T-helper 2 cell (primary cell): ENCODE measurements at regions not wholly inside any gene's neighbourhood (a gene's known extent, or its start where the extent isn't known, plus 50 kb on each side); places are given as distances from the start of the nearest gene placed in this dataset.

Experiments
- DNase-seq, 5 experiments: peaks; one replicate each; pipeline versions ENCODE4 v3.0.0 to v3.0.0-alpha.2; 2012 to 2022

DNA sequence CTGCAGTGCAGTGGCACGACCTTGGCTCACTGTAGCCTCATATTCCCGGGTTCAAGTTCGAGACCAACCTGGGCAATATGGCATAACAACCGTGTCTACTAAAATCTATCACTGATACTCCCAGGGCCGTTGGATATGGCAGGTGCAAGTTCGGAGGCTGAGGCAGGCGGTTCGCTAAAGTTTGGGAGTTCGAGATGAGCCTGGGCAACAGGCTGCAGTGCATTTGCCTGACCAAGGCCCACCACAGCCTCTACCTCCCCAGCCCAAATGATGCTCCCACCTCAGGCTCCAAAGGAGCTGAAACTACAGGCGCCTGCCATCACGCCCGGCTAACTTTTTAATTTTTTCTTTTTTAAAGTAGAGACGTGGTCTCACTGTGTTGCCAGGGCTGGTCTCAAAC is 177.1 kb upstream of the ALG10B start:
- DNase-seq: no peak

DNA sequence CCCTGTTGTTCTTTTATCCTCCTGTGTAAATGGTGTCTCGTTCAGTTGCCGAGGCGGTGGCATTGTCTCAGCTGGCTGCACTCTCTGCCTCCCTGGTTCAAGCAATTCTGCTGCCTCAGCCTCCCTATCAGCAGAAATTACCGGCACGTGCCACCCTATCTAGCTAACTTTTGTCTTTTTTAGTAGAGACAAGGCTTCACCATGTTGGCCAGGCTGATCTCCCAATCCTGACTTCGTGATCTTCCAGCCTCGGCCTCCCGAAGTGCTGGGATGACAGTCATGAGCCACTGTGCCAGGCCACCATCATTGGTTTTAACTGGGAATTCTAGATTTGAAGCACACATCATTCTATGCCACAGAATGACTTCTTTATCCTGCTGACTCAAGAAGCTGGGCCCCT is 175.3 kb upstream of the ALG10B start:
- DNase-seq: no peak

DNA sequence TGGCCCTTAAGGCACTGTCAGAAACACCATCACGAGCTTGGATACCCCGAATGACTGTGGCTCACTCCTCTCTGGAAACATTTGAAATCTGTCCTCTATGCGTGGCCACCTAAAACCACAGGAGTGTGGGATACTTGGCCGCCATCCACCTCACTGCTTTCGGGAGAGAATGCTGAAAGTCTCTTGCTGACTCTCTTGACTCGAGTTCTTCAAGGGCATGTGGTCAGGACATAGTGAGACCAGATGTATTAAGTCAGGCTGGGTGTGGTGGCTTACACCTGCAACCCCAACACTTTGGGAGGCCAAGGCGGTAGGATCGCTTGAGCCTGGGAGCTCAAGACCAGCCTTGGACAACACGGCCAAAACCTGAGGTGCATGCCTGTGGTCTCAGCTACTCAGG is 174.7 kb upstream of the ALG10B start:
- DNase-seq: no peak

DNA sequence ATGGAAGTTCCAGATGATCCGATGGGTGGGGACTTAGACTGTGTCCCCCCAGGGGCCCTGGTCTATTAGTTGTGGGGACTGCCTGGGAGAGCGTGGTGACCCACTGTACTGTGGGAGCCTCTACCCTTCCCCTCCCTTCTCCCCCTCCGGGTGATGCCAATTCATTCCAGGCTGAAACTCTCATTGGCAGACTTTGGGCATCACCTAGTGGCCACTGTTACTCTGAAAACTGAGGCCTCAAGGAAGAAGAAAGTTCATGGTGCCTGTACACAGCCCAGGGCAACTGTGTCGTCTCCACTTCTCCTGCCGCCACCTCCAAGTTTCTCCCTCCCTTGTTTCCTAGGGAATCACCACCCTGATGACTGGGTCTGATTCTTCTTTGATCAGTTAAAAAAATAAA is 173.6 kb upstream of the ALG10B start:
- no peak for DNase-seq

DNA sequence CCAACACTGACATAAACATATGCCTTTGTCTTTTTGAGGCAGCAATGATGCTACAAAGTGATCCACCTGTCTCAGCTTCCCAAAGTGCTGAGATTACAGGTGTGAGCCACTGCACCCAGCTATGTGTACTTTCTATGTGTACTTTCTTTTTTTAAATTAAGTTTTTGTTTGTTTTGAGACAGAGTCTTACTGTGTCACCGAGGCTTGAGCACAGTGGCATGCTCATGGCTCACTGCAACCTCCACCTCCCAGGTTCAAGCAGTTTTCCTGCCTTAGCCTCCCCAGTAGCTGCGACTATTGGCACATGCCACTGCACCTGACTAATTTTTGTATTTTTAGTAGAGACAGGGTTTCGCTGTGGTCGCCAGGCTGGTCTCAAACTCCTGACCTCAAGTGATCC is 172.5 kb upstream of the ALG10B start:
- DNase-seq: no peak

DNA sequence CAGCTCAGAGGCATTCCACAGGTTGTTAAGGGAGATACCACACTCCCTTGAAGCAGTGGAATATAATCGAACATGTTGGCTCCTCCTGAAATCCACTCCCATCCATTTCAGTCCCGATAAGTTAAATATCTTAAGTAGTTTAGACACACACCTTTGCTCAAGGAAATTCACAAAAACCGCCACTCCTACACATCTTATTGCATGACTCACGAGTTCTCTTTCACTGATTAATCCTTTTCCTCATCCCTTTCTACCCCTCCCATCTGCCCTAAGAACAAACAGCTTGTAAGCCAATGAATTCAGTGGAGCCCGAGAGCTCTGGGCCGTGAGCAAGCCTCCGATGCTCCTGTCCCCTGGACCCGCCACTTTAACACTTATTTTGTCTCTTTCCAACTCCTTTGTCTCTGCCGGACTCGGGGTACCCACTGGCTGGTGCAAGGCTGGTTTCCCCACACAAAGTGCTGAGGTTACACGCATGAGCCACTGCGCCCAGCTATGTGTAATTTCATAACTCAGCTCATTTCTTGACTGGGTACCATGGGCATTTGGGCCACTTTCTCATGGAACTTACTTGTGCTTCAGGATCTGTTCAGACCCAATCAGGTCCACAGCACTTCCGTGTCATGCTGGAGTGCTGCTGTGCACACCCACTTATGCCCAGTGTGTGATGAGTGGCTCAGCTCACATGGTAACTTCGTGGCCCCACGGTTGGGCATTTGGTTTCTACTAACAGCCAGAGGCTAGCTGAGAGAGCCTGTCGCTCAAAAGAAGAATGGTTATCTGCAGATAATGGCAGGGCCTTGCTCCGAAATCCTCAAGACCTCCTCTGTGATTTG is 171.8 kb upstream of the ALG10B start:
- no peak for DNase-seq

DNA sequence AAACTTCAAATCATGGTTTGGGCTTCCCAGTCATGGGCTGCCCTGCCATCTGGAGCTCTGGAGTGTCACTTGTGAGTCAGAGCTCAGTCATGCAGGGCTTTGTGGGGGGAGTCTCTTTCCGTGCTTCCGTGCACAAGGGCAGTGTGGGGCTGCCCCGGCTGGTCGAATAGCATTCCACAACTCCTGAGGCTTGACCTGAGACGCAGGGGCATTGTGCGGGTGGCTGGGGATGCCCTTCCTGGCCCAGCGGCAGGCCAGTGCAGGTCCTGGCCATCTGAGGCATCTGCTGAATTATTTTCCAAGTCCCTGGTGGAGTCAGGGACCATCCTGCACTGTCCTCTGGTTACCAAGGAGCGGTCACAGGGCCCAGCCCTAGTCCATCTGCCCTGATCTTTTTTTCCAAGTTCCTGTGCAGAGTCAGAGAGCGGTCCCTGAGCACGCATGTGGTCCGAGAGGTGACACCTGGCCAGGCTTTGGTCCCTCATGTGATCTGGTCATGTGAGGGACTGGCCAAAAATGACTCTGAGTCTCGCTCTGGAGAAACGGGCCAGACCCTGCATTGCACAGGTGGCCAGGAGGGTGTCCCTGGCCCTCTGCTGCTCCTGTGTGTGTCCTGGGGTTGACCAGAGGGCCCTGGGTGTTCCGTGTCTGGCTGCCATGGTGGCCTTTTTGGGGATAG is 167.0 kb upstream of the ALG10B start:
- DNase-seq: no peak

DNA sequence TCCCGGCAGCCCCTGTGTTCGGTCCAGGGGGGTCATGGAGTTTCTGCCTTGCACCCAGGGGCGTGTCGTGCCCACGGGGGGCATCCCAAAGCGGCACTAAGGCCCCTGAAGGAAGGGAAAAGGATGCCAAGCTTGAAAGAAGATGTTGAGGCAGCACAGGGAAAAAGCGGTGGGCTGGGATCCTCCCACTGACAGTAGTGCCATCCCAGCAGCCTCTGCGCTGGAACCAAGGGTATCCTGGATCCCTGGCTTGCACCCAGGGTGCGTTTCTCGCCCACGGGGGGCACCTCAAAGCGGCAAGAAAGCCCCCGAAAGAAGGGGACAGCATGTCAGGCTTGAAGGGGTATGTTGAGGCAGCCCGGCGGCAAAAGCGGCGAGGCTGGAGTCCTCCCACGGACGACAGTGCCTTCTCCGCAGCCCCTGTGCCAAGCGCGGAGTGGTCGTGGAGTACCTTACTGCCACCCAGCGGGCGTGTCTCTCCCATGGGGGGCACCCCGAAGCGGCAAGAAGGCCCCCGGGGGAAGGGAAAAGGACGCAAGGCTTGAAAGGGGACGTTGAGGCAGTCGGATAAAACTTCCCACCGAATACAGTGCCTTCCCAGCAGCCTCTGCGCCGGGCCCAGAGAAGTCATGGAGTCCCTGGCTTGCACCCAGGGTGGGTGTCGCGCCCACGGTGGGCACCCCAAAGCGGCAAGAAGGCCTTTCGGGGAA is 164.4 kb upstream of the ALG10B start:
- DNase-seq: no peak

DNA sequence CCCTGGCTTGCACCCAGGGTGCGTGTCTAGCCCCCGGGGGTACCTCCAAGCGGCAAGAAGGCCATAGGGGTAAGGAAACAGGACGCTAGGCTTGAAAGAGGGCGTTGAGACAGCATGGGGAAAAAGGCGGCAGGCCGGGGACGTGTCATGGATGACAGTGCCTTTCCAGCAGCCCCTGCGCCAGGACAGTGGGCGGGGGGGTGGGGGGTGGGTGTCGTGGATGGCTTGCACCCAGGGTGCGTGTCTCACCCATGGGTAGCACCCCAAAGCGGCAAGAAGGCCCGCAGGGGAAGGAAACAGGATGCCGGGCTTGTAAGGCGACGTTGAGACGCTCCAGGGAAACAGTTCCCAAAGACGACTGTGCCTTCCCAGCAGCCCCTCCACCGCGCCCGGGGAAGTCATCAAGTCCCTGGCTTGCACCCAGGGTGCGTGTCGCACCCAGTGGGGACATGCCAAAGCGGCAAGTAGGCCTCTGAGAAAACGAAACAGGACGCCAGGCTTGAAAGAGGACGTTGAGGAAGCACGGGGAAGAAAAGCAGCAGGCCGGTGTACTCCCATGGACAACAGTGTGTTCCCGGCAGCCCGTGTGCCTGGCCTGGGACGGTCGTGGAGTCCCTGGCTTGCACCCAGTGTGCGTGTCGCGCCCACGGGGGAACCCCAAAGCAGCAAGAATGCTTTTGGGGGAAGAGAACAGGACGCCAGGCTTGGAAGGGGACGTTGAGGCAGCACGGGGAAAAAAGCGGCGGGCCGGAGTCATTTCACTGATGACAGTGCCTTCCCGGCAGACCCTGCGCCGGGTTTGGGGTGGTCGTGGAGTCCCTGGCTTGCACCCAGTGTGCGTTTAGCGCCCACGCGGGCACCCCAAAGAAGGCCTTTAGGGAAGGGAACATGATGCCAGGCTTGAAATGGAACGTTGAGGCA is 163.5 kb upstream of the ALG10B start:
- no peak for DNase-seq

DNA sequence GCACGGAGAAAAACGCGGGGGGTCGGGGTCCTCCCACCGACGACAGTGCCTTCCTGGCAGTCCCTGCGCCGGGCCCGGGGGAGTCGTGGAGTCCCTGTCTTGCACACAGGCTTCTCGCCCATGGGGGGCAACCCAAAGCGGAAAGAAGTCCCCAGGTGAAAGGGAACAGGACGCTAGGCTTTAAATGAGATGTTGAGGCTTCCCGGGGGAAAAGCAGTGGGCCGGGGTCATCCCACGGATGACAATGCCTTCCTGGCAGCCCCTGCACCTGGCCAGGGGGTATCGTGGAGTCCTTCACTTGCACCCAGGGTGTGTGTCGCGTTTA is 162.9 kb upstream of the ALG10B start:
- DNase-seq: no peak

DNA sequence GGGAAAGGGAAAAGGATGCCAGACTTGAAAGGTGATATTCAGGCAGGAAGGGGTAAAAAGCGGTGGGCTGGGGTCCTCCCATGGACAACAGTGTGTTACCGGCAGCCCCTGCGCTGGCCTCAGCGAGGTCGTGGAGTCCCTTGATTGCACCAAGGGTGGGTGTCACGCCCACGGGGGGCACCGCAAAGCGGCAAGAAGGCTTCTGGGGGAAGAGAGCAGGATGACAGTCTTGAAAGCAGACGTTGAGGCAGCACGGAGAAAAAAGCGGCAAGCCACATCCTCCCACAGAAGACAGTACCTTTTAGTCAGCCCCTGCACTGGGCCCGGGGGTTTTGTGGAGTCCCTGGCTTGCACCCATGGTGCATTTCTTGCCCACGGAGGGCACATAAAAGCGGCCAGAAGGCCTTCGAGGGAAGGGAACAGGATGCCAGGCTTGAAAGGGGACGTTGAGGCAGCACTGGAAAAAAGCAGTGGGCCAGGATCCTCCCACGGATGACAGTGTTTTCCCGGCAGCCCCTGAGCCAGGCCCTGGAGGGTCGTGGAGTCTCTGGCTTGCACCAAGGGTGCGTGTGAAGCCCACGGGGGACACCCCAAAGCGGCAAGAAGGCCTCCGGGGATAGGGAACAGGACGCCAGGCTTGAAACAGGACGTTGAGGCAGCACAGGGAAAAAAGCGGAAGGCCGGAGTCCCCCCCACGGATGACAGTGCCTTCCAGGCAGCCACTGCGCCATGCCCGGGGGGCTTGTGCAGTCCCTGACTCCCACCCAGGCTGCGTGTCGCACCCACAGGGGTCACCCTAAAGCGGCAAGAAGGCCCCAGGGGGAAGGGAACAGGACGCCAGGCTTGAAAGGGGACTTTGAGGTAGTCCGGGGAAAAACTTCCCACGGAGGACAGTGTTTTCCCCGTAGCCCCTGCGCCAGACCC is 162.2 kb upstream of the ALG10B start:
- no peak for DNase-seq

DNA sequence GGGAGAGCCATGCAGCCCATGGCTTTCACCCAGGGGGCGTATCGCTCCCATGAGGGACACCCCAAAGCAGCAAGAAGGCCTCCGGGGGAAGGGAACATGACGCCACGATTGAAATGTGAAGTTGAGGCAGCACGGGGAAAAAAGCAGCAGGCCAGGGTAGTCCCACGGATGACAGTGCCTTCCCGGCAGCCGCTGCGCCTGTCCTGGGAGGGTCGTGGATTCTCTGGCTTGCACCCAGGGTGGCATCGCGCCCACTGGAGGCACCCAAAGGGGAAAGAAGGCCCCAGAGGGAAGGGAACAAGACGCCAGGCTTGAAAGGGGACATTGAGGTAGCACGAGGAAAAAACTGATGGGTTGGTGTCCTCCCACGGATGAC is 161.6 kb upstream of the ALG10B start:
- DNase-seq: no peak

DNA sequence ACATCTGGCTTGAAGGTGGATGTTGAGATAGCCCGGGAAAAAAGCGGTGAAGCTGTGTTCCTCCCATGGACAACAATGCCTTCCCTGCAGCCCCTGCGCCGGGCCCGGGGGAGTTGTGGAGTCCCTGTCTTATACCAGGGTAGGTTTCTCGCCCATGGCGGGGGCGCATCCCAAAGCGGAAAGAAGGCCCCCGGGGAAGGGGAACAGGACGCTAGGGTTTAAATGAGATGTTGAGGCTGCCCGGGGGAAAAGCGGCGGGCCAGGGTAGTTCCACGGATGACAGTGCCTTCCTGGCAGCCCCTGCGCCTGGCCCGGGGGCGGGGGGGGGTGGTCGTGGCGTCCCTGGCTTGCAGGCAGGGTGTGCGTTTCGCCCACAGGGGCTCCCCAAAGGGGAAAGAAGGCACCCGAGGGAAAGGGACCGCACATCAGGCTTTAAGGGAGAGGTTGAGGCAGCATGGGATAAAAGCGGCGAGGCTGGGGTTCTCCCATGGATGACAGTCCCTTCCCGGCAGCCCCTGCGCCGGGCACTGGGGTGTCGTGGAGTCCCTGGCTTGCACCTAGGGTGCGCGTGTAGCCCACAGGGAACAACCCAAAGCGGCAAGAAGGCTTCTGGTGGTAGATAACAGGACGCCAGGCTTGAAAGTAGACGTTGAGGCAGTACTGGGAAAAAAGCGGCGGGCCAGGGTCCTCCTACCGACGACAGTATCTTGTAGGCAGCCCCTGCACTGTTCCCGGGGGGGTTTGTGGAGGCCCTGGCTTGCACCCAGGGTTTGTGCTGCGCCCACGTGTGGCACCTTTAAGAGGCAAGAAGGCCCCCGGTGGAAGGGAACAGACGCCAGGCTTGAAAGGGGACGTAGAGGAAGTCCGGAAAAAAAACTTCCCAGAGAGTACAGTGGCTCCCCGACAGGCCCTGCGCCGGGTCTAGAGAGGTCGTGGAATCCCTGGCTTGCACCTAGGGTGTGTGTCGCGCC is 160.8 kb upstream of the ALG10B start:
- no peak for DNase-seq

DNA sequence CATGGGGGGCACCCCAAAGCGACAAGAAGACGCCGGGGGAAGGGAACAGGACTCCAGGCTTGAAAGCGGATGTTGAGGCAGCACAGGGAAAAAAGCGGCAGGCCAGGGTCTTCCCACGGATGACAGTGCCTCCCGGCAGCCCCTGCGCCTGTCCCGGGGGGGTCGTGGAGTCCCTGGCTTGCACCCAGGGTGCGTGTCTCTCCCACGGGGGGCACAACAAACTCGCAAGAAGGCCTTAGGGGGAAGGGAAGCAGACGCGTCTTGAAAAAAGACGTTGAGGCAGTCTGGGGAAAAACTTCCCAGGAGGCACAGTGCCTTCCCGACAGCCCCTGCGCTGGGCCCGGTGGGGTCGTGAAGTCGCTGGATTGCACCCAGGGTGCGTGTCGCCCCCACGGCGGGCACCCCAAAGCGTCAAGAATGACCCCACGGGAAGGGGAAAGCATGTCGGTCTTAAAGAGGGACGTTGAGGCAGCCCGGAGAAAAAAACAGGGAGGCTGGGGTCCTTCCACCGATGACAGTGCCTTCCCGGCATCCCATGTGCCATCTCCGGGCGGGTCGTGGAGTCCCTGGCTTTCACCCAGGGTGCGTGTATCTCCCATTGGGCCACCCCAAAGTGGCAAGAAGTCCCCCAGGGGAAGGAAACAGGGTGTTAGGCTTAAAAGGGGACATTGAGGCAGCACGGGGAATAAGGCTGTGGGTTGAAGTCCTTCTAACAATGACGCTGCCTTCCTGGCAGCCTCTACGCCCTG is 159.9 kb upstream of the ALG10B start:
- DNase-seq: no peak

DNA sequence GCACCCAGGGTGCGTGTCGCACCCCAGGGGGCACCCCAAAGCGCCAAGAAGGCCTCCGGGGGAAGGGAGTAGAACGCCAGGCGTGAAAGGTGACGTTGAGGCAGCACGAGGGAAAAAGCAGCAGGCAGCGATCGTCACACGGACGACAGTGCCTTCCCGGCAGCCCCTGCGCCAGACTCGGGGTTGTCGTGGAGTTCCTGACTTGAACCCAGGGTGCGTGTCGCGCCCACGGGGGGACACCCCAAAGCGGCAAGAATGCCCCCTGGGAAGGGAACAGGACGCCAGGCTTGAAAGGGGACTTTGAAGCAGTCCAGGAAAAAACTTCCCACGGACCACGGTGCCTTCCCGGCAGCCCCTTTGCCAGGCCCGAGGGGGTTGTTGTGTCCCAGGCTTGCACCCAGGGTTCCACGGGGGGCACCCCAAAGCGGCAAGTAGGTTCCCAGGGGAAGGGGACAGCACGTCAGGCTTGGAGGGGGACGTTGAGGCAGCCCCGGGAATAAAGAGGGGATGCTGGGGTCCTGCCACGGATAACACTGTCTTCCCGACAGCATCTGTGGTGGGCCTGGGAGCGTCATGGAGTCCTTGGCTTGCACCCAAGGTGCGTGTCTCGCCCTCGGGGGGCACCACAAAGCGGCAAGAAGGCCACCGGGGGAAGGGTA is 159.2 kb upstream of the ALG10B start:
- no peak for DNase-seq

DNA sequence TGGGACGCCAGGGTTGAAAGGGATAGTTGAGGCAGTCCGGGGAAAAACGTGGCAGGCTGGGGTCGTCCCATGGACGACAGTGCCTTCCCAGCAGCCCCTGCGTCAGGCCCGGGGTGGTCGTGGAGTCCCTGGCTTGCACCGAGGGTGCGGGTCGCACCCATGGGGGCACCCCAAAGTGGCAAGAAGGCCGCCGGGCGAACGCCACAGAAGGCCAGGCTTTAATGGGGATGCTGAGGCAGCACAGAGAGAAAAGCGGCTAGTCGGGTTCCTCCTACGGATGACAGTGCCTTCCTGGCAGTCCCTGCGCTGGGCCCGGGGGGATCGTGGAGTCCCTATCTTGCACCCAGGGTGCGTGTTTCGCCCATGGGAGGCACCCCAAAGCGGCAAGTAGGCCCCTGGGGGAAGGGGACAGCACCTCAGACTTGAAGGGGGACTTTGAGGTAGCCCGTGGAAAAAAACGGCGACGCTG is 158.6 kb upstream of the ALG10B start:
- DNase-seq: no peak

DNA sequence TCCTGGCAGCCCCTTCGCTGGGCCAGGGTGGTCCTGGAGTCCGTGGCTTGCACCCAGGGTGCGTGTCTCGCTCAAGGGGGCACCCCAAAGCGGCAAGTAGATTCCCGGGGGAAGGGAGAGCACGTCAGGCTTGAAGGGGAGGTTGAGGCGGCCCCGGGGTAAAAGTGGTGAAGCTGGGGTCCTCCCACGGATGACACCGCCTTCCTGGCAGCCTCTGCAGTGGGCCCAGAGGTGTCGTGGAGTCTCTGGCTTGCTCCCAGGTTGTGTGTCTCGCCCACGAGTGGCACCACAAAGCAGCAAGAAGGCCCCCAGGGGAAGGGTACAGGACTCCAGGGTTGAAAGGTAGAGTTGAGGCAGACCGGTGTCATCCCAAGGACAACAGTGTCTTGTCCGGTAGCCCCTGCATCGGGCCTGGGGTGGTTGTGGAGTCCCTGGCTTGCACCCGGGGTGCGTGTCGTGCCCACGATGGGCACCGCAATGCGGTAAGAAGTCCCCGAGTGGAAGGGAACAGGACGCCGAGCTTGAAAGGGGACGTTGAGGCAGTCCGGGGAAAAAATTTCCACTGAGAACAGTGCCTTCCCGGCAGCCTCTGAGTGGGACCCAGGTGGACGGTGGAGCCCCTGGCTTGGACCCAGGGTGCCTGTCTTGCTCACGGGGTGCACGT is 158.0 kb upstream of the ALG10B start:
- no peak for DNase-seq

DNA sequence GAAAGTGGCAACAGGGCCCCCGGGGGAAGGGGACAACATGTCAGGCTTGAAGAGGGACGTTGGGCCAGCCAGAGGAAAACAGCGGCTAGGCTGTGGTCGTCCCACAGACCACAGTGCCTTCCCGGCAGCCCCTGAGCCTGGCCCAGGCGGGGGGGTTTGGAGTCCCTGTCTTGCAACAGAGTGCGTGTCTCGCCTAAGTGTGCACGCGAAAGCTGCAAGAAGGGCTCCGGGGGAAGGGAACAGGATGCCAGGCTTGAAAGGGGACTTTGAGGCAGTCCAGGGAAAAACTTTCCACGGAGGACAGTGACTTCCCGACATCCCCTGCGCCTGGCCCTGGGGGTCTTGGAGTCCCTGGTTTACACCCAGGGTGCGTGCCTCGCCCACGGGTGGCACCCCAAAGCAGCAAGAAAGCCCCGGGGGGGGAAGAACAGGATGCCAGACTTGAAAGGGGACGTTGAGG is 157.5 kb upstream of the ALG10B start:
- no peak for DNase-seq
